DMS79 (cell line): ENCODE measurements at regions not wholly inside any gene's neighbourhood (a gene's known extent, or its start where the extent isn't known, plus 50 kb on each side); places are given as distances from the start of the nearest gene placed in this dataset.
A peak's percentile ranks its signal among the peaks of the same experiment; 100 is the strongest.
"Not testable (repeated sequence)": the region's sequence is repeated elsewhere in the genome, so short reads cannot be mapped to it uniquely, and the experiment has no call there.

Experiments used
- DNase-seq: peaks from one replicate; lab custom pipeline; 2025; lab: John Stamatoyannopoulos, UW

DNA sequence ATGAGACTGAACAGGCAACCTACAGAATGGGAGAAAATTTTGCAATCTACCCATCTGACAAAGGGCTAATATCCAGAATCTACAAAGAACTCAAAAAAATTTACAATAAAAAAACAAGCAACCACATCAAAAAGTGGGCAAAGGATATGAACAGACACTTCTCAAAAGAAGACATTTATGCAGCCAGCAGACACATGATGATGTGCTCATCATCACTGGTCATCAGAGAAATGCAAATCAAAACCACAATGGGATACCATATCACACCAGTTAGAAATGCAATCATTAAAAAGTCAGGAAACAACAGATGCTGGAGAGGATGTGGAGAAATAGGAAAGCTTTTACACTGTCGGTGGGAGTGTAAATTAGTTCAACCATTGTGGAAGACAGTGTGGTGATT, 51.7 kb upstream of the PAXBP1 start:
- DNase-seq: not testable (repeated sequence)

DNA sequence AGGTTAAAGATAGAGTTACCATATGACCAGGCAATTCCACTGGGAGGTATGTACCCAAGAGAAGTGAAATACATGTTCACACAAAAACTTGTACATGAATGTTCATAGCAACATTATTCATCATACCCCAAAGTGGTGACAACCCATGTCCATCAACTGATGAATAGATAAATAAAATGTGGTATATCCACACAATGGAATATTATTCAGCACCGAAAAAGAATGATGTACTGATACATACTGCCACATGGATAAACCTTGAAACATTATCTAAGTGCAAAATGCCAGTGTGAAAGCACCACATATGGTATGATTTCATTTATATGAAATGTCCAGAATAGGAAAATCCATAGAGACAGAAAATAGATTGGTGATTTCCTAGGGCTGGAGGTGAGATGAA, 53.4 kb upstream of the PAXBP1 start:
- no peak for DNase-seq

DNA sequence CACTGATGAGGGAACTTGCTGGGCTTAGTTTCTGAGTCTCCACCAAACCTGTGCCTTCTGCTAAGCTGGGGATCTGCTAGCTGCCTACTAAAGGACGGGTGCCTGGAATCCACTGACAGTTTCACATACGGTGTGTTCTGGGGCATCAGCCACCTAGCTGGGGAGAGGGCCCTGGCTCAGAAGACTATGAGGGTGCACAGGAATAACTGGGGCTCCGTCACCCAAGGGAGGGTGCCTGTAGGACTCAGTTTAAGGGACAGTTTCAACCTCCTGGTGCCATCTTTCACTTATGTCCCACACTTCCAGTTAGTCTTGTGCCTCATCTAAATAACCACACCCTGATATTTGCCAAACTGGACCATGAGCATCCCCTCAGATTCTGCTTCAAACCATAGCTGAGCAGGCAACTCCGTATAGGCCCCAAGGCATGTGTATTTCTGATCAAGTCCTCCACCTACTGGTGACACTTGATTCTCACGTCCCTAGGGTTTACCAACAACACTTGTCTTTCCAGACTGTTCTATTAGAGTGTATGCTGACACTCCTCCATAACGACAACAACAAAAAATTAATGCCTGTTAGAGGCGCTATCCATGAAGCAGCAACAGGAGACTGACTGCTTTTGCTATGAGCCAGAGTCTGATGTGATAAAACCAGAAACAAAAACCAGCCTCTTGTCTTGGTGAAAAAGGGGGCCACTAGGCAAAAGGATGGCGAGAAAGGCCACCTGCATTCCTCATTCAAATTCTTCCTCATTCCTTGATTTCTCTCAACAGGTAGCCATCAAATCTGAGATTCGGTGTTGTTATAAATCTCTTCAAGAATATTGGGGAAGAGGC, 55.0 kb upstream of the PAXBP1 start:
- peak; percentile 41 for DNase-seq

DNA sequence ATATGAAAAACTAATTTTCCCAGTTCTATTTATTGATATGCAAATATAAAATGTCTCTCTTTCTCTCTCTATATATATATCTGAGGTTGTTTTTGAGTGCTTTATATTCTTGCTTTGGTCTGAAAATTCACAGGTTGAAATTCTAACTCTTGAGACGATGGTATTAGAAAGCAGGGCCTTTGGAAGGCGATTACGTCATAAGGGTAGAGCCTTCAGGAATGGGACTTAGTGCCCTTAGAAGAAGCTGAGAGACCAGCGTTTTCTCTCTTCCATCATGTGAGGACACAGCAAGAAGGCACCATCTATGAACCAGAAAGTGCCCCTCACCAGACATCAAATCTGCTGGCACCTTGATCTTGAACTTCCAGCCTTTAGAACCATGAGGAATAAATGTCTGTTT, 57.4 kb upstream of the PAXBP1 start:
- DNase-seq: no peak

DNA sequence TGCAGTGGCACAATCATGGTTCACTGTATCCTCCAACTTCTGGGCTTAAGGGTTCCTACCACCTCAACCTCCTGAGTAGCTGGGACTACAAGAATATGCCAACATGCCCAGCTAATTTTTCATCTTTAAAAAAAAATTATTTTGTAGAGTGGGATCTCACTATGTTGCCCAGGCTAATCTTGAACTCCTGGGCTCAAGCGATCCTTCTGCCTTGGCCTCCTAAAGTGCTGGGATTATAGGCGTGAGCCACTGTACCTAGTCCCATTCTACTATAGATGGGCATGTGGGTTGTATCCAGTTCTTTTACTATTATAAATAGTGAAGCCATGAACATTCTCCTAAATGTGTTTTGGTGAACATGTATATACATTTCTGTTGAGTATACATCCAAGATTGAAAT, 57.9 kb upstream of the PAXBP1 start:
- DNase-seq: no peak

DNA sequence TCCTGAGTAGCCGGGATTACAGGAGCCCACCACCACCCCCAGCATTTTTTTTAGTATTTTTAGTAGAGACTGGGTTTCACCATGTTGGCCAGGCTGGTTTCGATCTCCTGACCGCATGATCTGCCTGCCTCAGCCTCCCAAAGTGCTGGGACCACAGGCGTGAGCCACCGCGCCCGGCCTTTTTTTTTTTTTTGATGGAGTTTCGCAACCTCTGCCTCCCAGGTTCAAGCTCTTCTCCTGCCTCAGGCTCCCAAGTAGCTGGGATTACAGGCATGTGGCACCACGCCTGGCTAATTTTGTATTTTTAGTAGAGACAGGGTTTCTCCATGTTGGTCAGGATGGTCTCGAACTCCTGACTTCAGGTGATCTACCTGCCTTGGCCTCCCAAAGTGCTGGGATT, 60.2 kb upstream of the PAXBP1 start:
- not testable (repeated sequence) for DNase-seq

DNA sequence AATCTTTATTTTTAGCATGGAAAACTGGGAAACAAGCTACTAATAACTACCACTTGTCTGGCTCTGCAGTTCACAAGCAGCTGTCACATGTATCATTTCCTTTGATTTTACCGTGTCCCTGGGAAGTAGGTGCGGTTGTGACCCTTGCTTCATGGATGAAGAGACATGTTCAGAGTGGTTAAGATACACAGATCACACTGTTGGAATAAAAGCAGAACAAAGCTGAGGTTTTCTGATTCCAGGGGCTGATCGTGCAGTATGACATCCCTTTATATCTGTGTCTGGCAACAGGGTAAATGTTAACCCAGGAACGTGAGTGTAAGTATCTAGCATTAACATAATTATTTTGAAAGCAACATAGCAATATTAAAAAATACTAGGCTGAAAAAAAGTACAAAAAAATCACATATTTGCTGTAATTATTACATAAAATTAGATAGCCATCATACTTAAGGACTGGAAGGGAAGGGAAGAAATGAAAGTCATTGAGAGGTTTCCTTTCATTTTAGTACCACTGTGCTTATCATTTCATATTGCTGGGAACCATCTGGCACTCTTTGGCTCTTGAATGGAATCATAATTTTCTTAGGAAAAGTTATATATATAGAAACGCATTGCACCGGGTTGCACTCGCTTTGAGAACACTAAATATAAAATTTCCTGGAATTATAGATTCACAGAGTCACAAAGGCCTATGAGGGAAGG, 62.8 kb upstream of the PAXBP1 start:
- DNase-seq: no peak

DNA sequence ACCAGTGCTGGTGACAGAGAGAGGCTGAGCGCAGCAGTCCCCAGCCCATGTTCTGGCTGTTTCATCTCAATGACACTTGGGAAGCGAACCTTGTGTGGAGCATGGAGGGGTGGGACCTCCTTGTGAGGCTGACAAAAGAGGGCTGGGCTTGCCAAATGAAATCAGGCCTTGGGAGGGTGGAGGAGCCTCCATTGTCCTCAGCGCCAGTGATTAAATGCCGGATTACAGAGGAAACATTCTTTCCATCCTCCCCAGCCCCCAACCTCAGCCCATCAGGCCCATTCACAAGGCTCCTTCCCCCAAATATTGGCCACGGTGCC, 63.3 kb upstream of the PAXBP1 start:
- no peak for DNase-seq

DNA sequence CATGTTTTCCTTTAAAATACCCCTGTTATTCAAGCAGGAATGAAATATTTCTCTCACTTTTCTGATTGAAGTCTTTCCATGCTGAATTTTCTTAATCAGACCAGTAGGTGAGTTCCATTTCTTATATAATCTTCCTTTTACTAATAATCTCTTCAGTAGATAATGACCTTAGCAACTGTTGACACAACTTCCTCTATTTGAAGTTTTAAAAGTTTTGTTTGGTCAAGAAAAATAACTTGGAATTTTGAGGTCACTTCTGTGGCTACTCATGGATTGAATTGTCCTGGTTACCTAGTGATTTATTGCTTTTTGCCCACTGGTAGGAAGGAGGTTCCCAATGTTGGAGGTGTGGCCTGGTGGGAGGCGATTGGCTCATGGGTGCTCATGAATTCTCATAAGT, 70.6 kb upstream of the PAXBP1 start:
- DNase-seq: no peak

DNA sequence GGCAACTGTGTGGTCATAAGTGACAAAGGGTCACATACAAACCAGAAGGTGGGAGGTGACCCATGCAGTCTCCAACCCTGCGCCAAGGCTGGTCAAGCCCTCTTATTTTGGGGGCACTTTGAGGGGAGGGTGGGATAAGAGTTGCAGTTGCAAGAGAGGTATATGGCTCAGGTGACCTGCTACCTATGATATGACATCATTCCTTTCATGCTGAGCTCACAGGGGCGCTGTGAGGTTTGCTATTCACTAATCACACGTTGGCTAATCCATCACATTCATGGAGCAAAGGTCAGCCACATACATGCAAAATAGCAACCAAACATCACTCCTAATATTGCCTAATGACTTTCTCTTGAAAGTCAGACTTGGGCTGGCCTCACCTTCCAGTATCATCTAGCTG, 72.0 kb upstream of the PAXBP1 start:
- DNase-seq: no peak

DNA sequence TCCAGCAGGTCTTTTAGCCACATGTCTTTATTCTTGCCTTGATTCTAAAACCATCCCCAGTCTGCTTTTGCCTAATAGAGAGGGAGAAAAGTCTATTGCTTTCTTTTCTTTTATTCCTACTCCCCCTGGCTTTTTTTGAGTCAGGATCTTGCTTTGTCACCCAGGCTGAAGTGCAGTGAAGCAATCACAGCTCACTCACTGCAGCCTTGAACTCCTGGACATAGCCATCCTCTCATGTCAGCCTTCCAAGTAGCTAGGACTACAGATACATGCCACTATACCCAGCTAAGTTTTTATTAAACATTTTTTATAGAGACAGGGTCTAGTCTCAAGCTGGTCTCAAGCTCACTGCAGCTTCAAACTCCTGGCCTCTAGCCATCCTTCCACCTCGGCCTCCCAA, 72.5 kb upstream of the PAXBP1 start:
- no peak for DNase-seq

DNA sequence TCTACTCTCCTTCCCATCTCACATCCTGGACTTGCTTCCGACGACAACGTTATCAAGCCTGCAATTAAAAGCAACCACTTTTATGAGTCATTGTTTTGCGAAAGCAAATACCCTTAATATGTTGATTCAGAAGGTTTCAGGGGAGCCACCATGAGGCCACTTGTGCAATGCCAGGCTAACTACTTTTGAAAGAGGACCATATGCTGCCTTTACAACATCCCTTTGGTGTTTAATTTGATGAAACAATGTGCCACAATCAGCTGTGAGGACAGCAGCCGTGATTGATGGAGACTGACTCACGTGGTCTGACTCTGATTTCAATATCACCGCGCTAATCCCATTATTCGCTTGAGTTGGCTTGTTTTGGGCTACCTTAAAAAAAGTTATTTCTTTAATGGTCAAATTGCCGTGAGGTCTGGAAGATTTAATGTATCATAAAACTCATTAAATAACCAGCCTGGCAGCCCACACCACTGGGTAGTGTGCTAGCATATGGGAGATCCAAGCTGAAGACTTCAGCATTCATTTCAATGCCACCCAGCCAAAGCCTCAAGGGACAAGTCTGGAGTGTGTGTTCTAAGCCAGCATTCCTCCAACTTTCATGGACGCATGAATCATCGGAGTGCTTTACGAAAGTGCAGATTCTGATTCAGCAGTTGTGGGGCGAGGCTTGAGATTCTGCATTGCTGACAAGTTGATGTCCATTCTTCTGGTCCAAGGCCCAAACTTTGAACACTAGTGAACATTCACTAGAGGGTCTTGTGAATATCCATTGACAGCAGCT, 73.3 kb upstream of the PAXBP1 start:
- DNase-seq: no peak

DNA sequence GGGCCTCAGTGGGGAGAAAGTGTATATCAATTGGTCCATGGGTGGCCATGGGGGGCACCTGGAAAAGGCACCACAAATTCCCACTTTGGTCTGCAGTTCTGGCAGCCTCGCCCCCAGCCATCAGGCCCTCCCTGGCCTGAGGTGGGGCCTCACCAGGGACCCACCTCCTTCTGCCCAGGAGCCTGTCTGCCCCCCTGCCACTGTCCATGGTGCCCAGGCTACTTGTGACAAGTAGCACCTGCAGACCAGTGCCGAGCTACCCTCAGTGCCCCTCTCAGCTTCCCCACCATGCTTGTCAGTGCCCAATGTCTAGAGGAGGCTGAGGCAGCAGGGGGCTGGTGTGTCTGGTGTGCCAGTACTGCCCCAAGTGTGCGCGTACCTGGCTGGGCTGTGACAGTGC, 87.1 kb upstream of the PAXBP1 start:
- DNase-seq: no peak

DNA sequence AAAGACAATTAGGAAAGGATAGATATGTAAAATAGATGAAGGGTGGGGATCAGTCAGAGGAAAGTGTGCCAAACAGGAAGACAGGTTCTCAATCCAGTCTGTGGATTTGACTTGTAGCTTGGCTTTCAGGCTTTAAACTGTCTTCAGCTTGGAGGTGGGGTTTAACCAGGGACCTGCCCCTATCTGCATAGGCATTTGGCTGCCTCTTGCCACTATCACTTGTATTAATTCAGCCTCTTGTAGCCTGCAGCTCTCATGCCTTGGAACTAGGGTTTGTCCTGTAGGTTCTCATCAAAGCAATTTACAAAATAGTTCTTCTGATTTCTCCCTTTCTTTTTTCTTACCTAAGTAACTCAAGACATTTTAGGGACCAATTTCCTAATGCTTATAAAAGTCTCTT, 88.8 kb upstream of the PAXBP1 start:
- DNase-seq: no peak

DNA sequence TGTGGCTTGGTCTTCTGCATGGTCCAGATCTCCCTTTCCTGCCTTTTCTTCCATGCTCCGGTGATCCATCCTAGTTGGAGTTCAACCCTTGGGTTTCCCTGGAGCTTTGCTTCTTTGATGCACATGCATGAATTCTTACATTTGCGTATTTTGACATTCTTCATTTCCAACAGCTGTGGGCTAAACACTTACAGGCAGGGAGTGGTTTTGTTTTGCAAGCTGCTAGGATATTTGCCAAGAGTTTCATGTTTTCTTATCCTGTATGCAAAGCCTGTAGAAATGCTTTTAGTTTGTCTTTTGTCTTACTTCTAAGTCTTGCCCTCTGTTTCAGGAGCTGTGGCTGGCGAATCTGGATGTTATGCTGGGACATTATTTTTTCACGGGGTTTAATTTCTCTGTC, 90.3 kb upstream of the PAXBP1 start:
- no peak for DNase-seq

DNA sequence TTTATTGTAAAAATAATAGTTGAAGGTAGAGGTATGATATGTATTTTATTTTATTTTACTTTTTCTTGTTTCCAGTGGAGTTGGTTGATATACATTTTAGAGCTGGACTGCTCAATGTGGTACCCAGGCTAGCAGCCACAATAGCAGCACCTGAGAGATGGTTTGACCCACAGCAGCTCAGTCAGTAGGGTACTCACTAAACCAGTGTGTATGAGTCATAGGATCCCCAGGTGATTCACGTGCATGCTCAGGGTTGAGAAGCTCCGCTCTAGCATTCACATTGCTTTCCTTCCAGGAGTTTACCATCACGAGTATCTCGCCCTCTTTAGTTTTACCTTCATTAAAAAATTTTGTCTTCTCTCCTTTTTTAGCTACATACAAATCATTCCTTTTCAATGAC, 96.0 kb upstream of the PAXBP1 start:
- DNase-seq: no peak

DNA sequence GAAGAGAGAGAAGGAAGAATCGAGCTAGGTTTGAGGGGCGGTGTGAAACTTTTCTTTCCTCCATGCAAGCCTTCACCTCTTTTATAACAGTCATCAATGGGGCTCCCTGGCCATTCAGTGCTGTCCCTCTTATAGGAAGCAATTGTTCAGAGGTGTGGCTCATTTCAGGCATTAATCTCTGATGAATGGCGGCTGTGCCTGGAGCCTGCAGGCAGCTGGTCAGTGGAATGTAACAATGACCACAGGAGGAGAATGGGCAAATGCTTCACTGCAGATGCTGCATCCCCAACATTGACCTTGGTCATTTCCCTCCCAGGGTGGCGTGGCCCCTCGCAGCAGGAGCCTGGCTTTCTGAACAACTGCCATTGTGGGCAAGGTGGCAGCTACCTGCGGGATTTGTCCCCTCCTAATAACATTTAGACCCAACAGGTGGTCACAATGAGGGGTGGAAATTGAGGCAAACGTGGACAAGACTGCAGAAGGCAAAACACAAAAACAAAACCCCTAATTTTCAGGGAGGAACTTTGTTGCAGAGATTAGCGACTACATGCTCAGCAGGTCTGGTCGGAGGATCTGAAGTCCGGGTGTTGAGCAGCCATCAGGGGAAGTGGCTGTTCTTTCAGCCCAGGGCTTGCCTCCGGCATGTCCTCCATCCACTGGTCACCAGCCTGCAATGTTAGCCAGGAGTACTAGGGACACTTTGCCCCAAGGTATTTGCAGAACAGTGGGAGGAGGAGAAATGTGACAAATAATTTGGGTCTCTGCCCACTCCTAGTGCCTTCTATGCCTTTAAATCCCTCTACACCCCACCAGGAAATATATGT, 97.3 kb upstream of the PAXBP1 start:
- DNase-seq: no peak

DNA sequence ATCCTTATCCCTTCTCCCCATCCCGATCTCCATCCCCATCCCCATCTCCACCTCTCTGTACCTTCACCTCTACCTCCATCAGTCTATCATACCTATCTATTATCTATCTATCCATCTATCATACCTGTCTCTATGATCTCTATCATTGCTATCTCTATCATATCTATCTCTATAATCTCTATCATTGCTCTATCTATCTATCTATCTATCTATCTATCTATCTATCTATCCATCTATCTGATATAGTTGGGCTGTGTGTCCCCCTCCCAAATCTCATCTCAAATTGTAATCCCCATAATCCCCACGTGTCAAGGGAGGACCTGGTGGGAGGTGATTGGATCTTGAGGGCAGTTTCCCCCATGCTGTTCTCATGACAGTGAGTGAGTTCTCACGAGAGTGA, 97.9 kb upstream of the PAXBP1 start:
- no peak for DNase-seq

DNA sequence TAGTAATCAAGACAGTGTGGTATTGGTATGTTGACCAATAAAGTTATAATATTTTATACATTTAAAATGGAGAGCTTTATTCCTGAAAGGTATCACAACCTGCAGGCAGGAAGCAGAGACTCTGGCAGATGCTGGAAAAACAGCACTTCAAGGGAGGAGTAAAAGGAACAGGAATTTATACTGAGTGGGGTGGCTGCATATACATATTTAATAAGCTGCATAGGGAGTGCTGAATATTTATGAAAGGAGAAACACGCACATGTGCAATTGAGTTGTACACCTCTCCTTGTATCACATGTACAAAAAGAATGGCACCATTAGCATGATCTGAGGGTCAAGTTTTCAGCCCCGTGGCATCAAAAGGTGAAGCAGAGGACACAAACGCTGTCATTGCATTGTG, 104.9 kb upstream of the PAXBP1 start:
- no peak for DNase-seq

DNA sequence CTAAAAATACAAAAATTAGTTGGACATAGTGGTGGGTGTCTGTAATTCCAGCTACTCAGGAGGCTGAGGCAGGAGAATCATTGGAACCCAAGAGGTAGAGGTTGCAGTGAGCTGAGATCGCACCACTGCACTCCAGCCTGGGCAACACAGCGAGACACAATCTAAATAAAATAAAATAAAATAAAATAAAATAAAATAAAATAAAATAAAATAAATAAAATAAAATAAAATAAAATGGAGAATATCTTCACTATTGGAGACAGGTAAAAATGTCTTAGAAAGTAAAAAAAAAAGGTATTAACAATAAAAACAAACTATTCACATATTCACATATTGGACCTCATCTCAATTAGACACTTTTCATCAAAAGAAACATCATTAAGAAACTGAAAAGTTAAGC, 106.3 kb upstream of the PAXBP1 start:
- not testable (repeated sequence) for DNase-seq

DNA sequence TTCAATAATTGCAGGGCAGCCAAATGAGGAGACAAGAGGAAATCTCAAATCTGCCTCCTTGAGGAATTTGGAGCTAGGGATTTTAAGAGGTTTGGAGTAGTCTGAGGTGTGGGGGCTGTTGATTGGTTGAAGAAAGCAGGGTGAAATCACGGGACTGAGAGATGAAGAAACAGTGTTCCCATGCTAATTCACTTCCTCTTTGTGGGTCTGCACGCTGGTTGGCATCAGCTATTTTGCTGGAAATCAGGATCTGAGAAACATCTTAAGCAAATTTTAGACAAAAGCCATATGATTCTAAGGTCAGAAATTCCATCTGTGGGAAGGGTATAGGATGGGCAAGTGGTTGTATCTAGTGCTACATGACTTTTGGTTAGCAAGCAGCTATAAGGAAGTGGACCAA, 107.1 kb upstream of the PAXBP1 start:
- no peak for DNase-seq

DNA sequence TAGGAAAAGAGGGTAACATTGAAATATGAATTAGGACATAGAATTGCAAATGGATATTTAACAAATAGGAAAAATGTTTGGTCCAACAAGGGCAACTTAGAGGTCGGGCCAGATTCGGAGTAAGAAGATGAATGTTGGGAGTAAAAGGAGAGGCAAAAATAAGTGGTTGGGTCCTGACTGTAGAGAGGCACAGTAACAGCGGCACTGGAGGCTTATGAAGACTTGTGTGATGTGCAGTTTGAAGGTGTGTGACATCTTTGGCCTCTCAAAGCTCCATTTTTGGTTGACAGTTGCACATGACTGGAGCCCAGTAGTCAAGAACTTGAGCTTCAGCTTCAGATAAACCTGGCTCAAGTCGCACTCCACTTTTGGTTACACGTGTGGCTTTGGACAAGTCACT, 109.9 kb upstream of the PAXBP1 start:
- DNase-seq: no peak
